ENCODE measurements at regions not wholly inside any gene's neighbourhood (a gene's known extent, or its start where the extent isn't known, plus 50 kb on each side); places are given as distances from the start of the nearest gene placed in this dataset.
A peak's percentile ranks its signal among the peaks of the same experiment; 100 is the strongest.

GRCh38 chr10:32142646-32143045 lies 86.4 kb upstream of the KIF5B start:
- no peaks in the 10 kb centered on the region for H3K9me3 Mint-ChIP-seq (ENCODE audit: unreplicated experiment)
- peaks cover 18% of the 10 kb centered on the region for H3K4me1 Mint-ChIP-seq (ENCODE audit: insufficient read depth, unreplicated experiment)
- ChIA-PET CTCF (interaction anchor here (0.6 to 0.7 kb wide), 4 partner anchors 85 to 309 kb away, joined by 3 to 4 read pairs (median 3); no protein-coding TSS in a partner anchor), POLR2A (no interaction called here)
- no peak for DNase-seq (ENCODE audit: unreplicated experiment)
- H3K4me3 Mint-ChIP-seq (ENCODE audit: unreplicated experiment): no peak overlapping the region
- H3K27ac Mint-ChIP-seq (ENCODE audit: low read depth, unreplicated experiment): peak overlapping the region; percentile 19
- peaks cover 5% of the 10 kb centered on the region for H3K36me3 Mint-ChIP-seq (ENCODE audit: insufficient read depth, unreplicated experiment)
- no TSS peak for BruUV-seq (replicated peaks)
- no peaks in the 10 kb centered on the region for H3K27me3 Mint-ChIP-seq (ENCODE audit: insufficient read depth, unreplicated experiment)
- intact Hi-C loops (cut with micrococcal nuclease): loop anchor here (5.0 kb wide), 1 partner anchor 205 kb away; the partner anchor contains the start of gene EPC1
- TF ChIP-seq CTCF (IDR thresholded peaks at IDR 0.05; ENCODE audit: unreplicated experiment): no peak

- ChIA-PET CTCF (interaction anchor here (0.6 to 1.3 kb wide), 3 partner anchors 10 to 371 kb away, joined by 3 read pairs; no protein-coding TSS in a partner anchor), POLR2A (interaction anchor here (0.6 to 1.8 kb wide), 7 partner anchors 10 to 1093 kb away, joined by 3 to 6 read pairs (median 4); partner anchors contain the start of gene KIF5B)
- Mint-ChIP-seq H3K9me3 (ENCODE audit: unreplicated experiment) (no peaks in the 10 kb centered on the region), H3K36me3 (ENCODE audit: insufficient read depth, unreplicated experiment) (peaks cover 5% of the 10 kb centered on the region), H3K27ac (ENCODE audit: low read depth, unreplicated experiment) (peak overlapping the region; percentile 67), H3K4me1 (ENCODE audit: insufficient read depth, unreplicated experiment) (peaks cover 18% of the 10 kb centered on the region), H3K4me3 (ENCODE audit: unreplicated experiment) (no peak overlapping the region), H3K27me3 (ENCODE audit: insufficient read depth, unreplicated experiment) (no peaks in the 10 kb centered on the region)
- no TSS peak for BruUV-seq (replicated peaks)
- intact Hi-C loops (cut with micrococcal nuclease): loop anchor here (5.0 kb wide), 1 partner anchor 206 kb away; the partner anchor contains the start of gene EPC1
- DNase-seq (ENCODE audit: unreplicated experiment): no peak
- TF ChIP-seq CTCF (IDR thresholded peaks at IDR 0.05; ENCODE audit: unreplicated experiment): no peak
Measured at GRCh38 chr10:32141018-32141807, 85.0 kb upstream of the KIF5B start.

DNA sequence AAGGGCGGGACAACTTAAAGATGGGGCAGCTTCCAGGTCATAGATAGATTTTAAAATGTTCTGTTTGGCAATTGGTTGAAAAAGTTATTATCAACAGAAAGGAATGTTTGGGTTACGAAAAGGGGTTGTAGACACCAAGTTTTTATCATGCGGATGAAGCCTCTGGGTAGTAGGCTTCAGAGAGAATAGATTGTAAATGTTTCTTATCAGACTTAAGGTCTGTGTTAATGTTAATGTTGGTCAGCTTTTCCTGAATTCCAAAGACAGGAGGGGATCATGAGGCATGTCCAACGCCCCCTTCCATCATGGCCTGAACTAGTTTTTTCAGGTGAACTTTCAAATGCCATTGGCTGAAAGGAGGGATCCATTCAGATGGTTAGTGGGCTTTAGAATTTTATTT lies 84.2 kb upstream of the KIF5B start:
- CTCF ChIA-PET: interaction anchor here (0.6 to 1.3 kb wide), 3 partner anchors 11 to 370 kb away, joined by 3 read pairs; partner anchors contain the start of gene KIF5B
- Mint-ChIP-seq H3K36me3 (ENCODE audit: insufficient read depth, unreplicated experiment) (peaks cover 5% of the 10 kb centered on the region), H3K4me3 (ENCODE audit: unreplicated experiment) (no peak overlapping the region), H3K27ac (ENCODE audit: low read depth, unreplicated experiment) (no peak overlapping the region), H3K4me1 (ENCODE audit: insufficient read depth, unreplicated experiment) (peaks cover 18% of the 10 kb centered on the region), H3K27me3 (ENCODE audit: insufficient read depth, unreplicated experiment) (no peaks in the 10 kb centered on the region), H3K9me3 (ENCODE audit: unreplicated experiment) (no peaks in the 10 kb centered on the region)
- no peak for TF ChIP-seq CTCF (IDR thresholded peaks at IDR 0.05; ENCODE audit: unreplicated experiment)
- no peak for DNase-seq (ENCODE audit: unreplicated experiment)
- POLR2A ChIA-PET: interaction anchor here (0.6 to 2.2 kb wide), 8 partner anchors 9 to 841 kb away, joined by 3 to 9 read pairs (median 4); partner anchors contain the start of gene KIF5B
- intact Hi-C loops (cut with micrococcal nuclease): loop anchor here (5.0 kb wide), 1 partner anchor 207 kb away; the partner anchor contains the start of gene EPC1
- BruUV-seq (replicated peaks): no TSS peak

Data from MCF 10A (cell line).